DND-41 (cell line): ENCODE measurements at regions not wholly inside any gene's neighbourhood (a gene's known extent, or its start where the extent isn't known, plus 50 kb on each side); places are given as distances from the start of the nearest gene placed in this dataset.

Experiments used
- ATAC-seq: fragments of 200-7000 bp; cut with Tn5 transposase; 3 replicates; pipeline ENCODE4 v1.9.1; 2021; ENCODE audit warnings: low read depth; ENCODE audit not compliant: insufficient read depth
- DNase-seq: peaks from one replicate; pipeline ENCODE4 v3.0.0-alpha.2; 2020
- H2AFZ ChIP-seq: 2 replicates; pipeline ENCODE4 v1.6.0; 2012; ENCODE audit warnings: low read depth, low read length
- H3K27ac ChIP-seq: 2 replicates; pipeline ENCODE4 v1.5.1; 2012; ENCODE audit warnings: low read length, inconsistent platforms
- H3K27me3 ChIP-seq: fragments of 200-600 bp; sonication (generic); 2 replicates; pipeline ENCODE4 v1.6.0; 2012; ENCODE audit warnings: low read length, mild to moderate bottlenecking, inconsistent platforms; ENCODE audit not compliant: insufficient read depth, poor library complexity
- H3K36me3 ChIP-seq: 2 replicates; pipeline ENCODE4 v1.5.1; 2012; ENCODE audit warnings: low read length, inconsistent platforms; ENCODE audit not compliant: insufficient read depth
- H3K4me1 ChIP-seq: 2 replicates; pipeline ENCODE4 v1.5.1; 2012; ENCODE audit warnings: mild to moderate bottlenecking, low read length; ENCODE audit not compliant: insufficient read depth
- H3K4me2 ChIP-seq: 2 replicates; pipeline ENCODE4 v1.6.0; 2012; ENCODE audit warnings: mild to moderate bottlenecking, moderate library complexity, low read length, inconsistent platforms; ENCODE audit not compliant: insufficient read depth
- H3K4me3 ChIP-seq, 2 experiments: fragments of 200-600 bp in 1 of 2; shearing (Covaris generic) in 1 of 2; 2 replicates each; pipeline ENCODE4 v1.5.1; 2012 to 2016; ENCODE audit warnings: inconsistent platforms in 2 of 2, low read length in 2 of 2, mild to moderate bottlenecking in 2 of 2, low read depth in 1 of 2, moderate library complexity in 1 of 2
- H3K79me2 ChIP-seq: 2 replicates; pipeline ENCODE4 v1.6.0; 2012; ENCODE audit warnings: low read length, inconsistent platforms; ENCODE audit not compliant: insufficient read depth
- H3K9ac ChIP-seq: 2 replicates; pipeline ENCODE4 v1.6.0; 2012; ENCODE audit warnings: low read depth, mild to moderate bottlenecking, inconsistent platforms, low read length, moderate library complexity
- H3K9me3 ChIP-seq: 2 replicates; pipeline ENCODE4 v1.5.1; 2012; ENCODE audit warnings: low read length, moderate library complexity, mild to moderate bottlenecking, inconsistent platforms; ENCODE audit not compliant: insufficient read depth, severe bottlenecking
- H4K20me1 ChIP-seq: 2 replicates; pipeline ENCODE4 v1.6.0; 2012; ENCODE audit warnings: low read length; ENCODE audit not compliant: insufficient read depth
- EZH2 ChIP-seq: IDR thresholded peaks from 3 replicates; pipeline ENCODE4 v1.6.1; 2012; ENCODE audit warnings: borderline replicate concordance, low read depth, mild to moderate bottlenecking, moderate library complexity, low read length, inconsistent platforms; ENCODE audit not compliant: severe bottlenecking
- TF ChIP-seq, protein P1 (sequence below): IDR thresholded peaks from 2 replicates; pipeline ENCODE4 v1.5.1; 2012; ENCODE audit warnings: borderline replicate concordance, low read length, moderate library complexity, mild to moderate bottlenecking; ENCODE audit not compliant: poor library complexity, severe bottlenecking; ENCODE audit errors: extremely low read depth

DNA sequence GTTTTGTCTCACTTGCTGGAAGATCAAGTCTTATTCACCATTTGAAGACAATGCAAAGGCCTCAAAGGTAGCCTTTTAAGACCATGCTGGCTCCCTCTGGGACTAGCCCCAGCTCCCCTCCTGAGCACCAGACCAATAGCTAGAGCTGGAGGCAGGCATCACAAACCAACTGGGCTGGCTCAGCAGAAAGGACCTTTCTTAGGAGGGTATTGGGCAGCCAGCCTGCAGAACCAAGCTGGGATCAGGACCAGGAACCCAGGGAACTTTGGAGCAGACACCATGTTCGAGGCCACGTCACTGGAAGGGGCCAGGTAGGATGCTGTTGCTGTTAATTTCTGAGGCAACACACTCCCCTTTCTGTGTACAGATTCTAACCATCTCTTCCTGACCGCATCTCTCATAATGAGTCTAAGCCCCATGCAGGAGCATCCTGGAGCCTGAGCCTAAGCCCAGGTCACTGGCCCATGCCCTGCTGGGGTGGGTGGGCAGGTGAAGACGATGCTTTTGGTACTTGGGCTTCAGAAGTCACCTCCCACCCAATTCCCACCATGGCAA, 81.4 kb upstream of the KLF13 start:
- no peak overlapping the region for H3K27ac ChIP-seq
- peaks cover 7% of the 10 kb centered on the region; the same call in 1 of the 2 replicates for H3K4me1 ChIP-seq
- H2AFZ ChIP-seq = no peak overlapping the region
- H3K36me3 ChIP-seq = no peaks in the 10 kb centered on the region
- no peaks in the 10 kb centered on the region for H3K9me3 ChIP-seq
- no peaks in the 10 kb centered on the region for H4K20me1 ChIP-seq
- H3K27me3 ChIP-seq = no peaks in the 10 kb centered on the region
- H3K9ac ChIP-seq = no peak overlapping the region
- H3K79me2 ChIP-seq = no peaks in the 10 kb centered on the region
- TF ChIP-seq, protein P1, sequence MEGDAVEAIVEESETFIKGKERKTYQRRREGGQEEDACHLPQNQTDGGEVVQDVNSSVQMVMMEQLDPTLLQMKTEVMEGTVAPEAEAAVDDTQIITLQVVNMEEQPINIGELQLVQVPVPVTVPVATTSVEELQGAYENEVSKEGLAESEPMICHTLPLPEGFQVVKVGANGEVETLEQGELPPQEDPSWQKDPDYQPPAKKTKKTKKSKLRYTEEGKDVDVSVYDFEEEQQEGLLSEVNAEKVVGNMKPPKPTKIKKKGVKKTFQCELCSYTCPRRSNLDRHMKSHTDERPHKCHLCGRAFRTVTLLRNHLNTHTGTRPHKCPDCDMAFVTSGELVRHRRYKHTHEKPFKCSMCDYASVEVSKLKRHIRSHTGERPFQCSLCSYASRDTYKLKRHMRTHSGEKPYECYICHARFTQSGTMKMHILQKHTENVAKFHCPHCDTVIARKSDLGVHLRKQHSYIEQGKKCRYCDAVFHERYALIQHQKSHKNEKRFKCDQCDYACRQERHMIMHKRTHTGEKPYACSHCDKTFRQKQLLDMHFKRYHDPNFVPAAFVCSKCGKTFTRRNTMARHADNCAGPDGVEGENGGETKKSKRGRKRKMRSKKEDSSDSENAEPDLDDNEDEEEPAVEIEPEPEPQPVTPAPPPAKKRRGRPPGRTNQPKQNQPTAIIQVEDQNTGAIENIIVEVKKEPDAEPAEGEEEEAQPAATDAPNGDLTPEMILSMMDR = no peak
- TF ChIP-seq EZH2 = no peak
- no peak overlapping the region for H3K4me2 ChIP-seq
- DNase-seq = no peak
- H3K4me3 ChIP-seq = no peak overlapping the region
- no peak for ATAC-seq

DNA sequence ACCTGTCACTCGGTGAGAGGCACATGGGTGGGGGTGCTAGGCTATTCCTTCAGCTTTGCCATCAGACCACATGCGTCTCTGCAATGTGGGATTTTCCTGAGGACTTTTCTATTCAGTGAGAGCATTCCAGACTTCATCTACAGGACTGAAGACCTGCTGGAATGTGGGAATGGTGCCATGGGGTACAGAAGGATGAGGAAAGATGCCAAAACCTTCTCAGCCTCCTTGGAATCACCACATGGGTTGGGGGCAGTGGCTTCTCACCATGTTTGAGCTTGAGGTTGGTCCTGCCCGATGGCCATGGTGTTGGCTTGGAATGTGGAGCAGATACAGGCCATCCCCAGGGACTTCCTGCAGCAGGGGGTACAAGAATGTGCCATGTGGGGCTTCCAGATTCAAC, 80.9 kb upstream of the KLF13 start:
- ATAC-seq (no peak), DNase-seq (no peak)
- Histone ChIP-seq H4K20me1 (no peaks in the 10 kb centered on the region), H3K36me3 (no peaks in the 10 kb centered on the region), H3K27me3 (no peaks in the 10 kb centered on the region), H3K79me2 (no peaks in the 10 kb centered on the region), H3K9ac (no peak overlapping the region), H3K27ac (no peak overlapping the region), H3K4me3 (no peak overlapping the region), H3K9me3 (no peaks in the 10 kb centered on the region), H3K4me1 (peaks cover 7% of the 10 kb centered on the region; the same call in 1 of the 2 replicates), H3K4me2 (no peak overlapping the region), H2AFZ (no peak overlapping the region)
- TF ChIP-seq, protein P1 = no peak
- no peak for TF ChIP-seq EZH2

DNA sequence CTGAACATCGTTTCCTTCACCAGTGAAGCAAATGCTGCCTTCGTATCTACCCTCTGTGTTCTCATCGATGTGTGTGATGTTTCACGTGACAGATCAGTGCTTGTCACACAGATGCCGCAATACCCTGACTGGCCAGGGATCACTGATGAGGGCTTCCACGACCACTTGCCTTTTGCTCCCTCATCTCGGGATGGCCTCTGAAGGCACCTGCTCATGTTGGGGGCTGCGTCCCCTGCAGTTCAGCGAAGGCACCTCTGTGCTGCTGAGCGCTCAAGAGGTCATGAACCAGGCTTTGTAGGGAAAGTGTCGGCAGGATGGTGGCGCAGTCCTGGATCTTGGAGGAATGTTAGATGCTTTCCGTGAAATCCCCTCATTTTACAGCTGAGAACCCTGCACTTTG, 79.2 kb upstream of the KLF13 start:
- no peak overlapping the region for H3K4me2 ChIP-seq
- H3K27ac ChIP-seq = no peak overlapping the region
- H2AFZ ChIP-seq = no peak overlapping the region
- H3K27me3 ChIP-seq = no peaks in the 10 kb centered on the region
- DNase-seq = no peak
- no peak overlapping the region for H3K9ac ChIP-seq
- TF ChIP-seq, protein P1 = no peak
- TF ChIP-seq EZH2 = no peak
- no peaks in the 10 kb centered on the region for H3K36me3 ChIP-seq
- ATAC-seq = no peak
- H3K4me3 ChIP-seq = no peak overlapping the region
- H3K9me3 ChIP-seq = no peaks in the 10 kb centered on the region
- no peaks in the 10 kb centered on the region for H3K4me1 ChIP-seq
- H3K79me2 ChIP-seq = no peaks in the 10 kb centered on the region
- H4K20me1 ChIP-seq = no peaks in the 10 kb centered on the region

DNA sequence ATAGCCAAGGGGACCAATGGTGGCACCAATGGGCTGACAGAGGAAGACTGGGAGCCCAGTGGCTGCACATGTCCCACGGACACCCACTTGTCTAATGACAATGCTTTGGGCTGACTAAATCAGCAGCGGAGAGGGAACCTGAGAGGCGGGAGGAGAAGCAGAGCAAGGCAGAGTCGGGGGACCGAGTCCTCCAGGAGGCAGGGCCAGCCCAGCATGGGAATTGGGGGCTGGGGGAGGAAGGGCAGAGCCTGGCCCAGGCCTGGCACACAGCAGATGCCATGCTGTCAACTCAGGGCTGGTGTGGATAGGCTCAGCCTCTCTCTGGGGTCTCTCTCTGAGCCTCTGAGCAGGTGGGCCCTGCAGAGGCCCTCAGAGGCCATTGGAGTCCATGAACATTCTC, 78.4 kb upstream of the KLF13 start:
- Histone ChIP-seq H3K27me3 (no peaks in the 10 kb centered on the region), H3K4me1 (no peaks in the 10 kb centered on the region), H3K4me3 (no peak overlapping the region), H3K4me2 (no peak overlapping the region), H3K79me2 (no peaks in the 10 kb centered on the region), H3K36me3 (no peaks in the 10 kb centered on the region), H2AFZ (no peak overlapping the region), H4K20me1 (no peaks in the 10 kb centered on the region), H3K27ac (no peak overlapping the region), H3K9ac (no peak overlapping the region), H3K9me3 (no peaks in the 10 kb centered on the region)
- no peak for DNase-seq
- ATAC-seq = no peak
- TF ChIP-seq, protein P1 = no peak
- TF ChIP-seq EZH2 = no peak
